Neutrophil (primary cell): ENCODE measurements at regions not wholly inside any gene's neighbourhood (a gene's known extent, or its start where the extent isn't known, plus 50 kb on each side); places are given as distances from the start of the nearest gene placed in this dataset.

Experiments used
- H3K27ac ChIP-seq: fragments of 200-600 bp; sonication (generic); 2 replicates; pipeline ENCODE4 v1.5.1; 2016; ENCODE audit warnings: mild to moderate bottlenecking, moderate library complexity
- H3K27me3 ChIP-seq: fragments of 200-600 bp; sonication (generic); 2 replicates; pipeline ENCODE4 v1.6.0; 2016; ENCODE audit warnings: mild to moderate bottlenecking
- H3K36me3 ChIP-seq: fragments of 200-600 bp; sonication (generic); 2 replicates; pipeline ENCODE4 v1.5.1; 2017
- H3K4me1 ChIP-seq, 2 experiments: fragments of 200-600 bp in 1 of 2; sonication (generic) in 1 of 2; 1 replicate in 1 of 2; 2 replicates in 1 of 2; pipeline versions ENCODE4 v1.5.1 to v1.6.1; 2013 to 2016; ENCODE audit warnings: low read depth in 1 of 2, low read length in 1 of 2, mild to moderate bottlenecking in 1 of 2, moderate library complexity in 1 of 2; ENCODE audit not compliant: control insufficient read depth in 1 of 2, insufficient read depth in 1 of 2
- H3K4me3 ChIP-seq, 2 experiments: fragments of 200-600 bp in 1 of 2; sonication (generic) in 1 of 2; 1 replicate in 1 of 2; 2 replicates in 1 of 2; pipeline ENCODE4 v1.5.1; 2013 to 2016; ENCODE audit warnings: low read depth in 1 of 2, low read length in 1 of 2, mild to moderate bottlenecking in 1 of 2, moderate library complexity in 1 of 2
- H3K9me3 ChIP-seq: fragments of 200-600 bp; sonication (generic); 2 replicates; pipeline ENCODE4 v1.5.1; 2016
- TF ChIP-seq, protein P1 (sequence below): fragments of 200-600 bp; sonication (generic); IDR thresholded peaks from 2 replicates; pipeline ENCODE4 v1.5.1; 2016; ENCODE audit warnings: antibody characterized with exemption

DNA sequence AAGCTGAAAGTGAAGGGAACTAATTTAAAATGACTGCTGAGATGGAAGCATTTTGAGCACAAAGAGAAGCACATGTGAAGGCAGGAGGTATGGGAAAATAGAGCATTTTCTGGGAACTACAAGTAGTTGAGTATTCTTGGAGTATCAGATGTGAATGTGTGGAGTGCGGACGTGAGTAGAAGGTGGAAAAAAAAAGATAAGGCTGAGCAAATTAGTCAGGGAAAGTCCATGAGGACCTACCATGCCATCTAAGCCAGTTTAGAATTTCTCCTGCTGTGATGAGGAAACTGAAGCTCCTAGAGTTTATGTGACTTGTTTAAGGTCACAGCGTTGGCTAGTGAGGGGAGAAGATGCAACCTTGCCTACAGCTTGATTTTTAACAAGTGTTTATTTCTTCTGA is 578.1 kb upstream of the MIR17HG start:
- TF ChIP-seq, protein P1, sequence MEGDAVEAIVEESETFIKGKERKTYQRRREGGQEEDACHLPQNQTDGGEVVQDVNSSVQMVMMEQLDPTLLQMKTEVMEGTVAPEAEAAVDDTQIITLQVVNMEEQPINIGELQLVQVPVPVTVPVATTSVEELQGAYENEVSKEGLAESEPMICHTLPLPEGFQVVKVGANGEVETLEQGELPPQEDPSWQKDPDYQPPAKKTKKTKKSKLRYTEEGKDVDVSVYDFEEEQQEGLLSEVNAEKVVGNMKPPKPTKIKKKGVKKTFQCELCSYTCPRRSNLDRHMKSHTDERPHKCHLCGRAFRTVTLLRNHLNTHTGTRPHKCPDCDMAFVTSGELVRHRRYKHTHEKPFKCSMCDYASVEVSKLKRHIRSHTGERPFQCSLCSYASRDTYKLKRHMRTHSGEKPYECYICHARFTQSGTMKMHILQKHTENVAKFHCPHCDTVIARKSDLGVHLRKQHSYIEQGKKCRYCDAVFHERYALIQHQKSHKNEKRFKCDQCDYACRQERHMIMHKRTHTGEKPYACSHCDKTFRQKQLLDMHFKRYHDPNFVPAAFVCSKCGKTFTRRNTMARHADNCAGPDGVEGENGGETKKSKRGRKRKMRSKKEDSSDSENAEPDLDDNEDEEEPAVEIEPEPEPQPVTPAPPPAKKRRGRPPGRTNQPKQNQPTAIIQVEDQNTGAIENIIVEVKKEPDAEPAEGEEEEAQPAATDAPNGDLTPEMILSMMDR, result no peak
- H3K4me3 ChIP-seq, result no peak overlapping the region
- H3K9me3 ChIP-seq, result no peaks in the 10 kb centered on the region
- H3K36me3 ChIP-seq, result no peaks in the 10 kb centered on the region
- no peaks in the 10 kb centered on the region for H3K4me1 ChIP-seq
- H3K27me3 ChIP-seq, result no peaks in the 10 kb centered on the region
- H3K27ac ChIP-seq, result no peak overlapping the region

DNA sequence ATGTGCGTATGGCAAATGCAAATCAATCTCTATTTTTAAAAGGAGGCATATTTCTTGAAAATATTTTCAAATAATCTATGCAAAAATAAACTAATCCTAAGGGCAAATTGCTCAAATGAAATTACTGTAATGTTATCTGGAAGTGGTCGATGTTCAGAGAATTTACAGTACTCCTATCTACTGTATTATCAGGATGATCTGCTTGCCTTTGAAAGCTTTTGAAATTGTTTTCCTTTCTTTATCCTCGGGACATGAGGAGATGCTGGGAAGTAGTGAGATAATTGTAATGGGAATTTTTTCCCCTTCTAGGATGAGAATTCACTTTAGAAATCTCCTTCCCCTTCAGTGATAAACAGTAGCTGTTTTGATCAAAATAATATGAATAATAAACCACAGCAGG is 577.2 kb upstream of the MIR17HG start:
- Histone ChIP-seq H3K36me3 (no peaks in the 10 kb centered on the region), H3K27ac (no peak overlapping the region), H3K4me1 (no peaks in the 10 kb centered on the region), H3K27me3 (no peaks in the 10 kb centered on the region), H3K4me3 (no peak overlapping the region), H3K9me3 (no peaks in the 10 kb centered on the region)
- TF ChIP-seq, protein P1, result no peak

DNA sequence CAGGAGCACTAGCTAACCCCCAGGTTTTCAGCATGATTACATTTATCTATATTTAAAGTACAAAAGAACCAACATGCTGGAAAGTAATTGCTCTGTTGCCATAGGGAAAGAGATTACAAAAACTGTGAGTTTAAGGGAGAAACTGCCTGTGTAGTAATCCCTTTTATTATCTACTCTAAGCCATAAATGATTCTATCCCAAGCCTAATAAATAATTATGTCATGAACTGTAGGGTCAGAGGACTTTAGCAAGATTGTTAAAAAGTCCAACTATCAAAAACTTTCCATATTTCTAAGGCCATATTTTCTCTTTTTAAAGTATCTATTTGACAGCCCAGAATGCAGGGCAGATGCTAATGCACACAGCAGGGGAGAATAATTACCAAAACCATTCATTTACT is 573.8 kb upstream of the MIR17HG start:
- Histone ChIP-seq H3K36me3 (no peaks in the 10 kb centered on the region), H3K27ac (no peak overlapping the region), H3K27me3 (no peaks in the 10 kb centered on the region), H3K4me1 (no peaks in the 10 kb centered on the region), H3K9me3 (no peaks in the 10 kb centered on the region), H3K4me3 (no peak overlapping the region)
- TF ChIP-seq, protein P1, result no peak

DNA sequence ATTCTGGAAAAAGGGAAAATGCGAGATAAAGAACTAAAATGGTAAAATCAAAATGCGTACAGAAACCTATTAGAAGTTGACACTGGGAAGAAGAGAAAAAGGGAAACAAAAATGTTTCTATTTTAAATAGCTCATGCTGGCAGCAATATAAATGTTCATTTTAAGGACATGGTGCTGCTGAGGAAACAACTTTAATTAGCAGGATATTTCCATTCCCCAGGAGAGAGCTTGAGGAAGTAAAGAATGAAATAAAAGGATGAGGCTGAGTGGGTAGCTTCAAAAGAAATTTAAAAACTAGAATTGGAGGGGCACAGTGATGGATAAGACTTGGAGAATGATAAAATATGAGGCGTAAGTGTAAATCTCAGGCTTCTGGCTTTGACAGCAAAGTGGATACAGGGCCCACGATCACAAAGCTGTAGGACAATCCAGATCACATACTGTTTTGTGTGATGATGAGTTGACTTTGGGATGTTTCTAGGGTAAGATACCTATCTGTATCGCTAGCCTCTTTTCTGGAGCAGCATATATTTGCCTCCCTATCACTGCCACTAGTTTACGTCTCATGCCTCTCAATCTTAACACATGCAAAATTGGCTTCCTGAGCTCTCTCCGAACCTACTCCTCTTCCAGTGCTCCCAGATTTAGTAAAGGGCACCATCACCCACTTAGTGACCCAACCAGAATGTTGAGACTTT is 571.3 kb upstream of the MIR17HG start:
- no peak overlapping the region for H3K27ac ChIP-seq
- H3K9me3 ChIP-seq, result no peaks in the 10 kb centered on the region
- H3K36me3 ChIP-seq, result no peaks in the 10 kb centered on the region
- H3K27me3 ChIP-seq, result no peaks in the 10 kb centered on the region
- TF ChIP-seq, protein P1, result no peak
- no peaks in the 10 kb centered on the region for H3K4me1 ChIP-seq
- H3K4me3 ChIP-seq, result no peak overlapping the region

DNA sequence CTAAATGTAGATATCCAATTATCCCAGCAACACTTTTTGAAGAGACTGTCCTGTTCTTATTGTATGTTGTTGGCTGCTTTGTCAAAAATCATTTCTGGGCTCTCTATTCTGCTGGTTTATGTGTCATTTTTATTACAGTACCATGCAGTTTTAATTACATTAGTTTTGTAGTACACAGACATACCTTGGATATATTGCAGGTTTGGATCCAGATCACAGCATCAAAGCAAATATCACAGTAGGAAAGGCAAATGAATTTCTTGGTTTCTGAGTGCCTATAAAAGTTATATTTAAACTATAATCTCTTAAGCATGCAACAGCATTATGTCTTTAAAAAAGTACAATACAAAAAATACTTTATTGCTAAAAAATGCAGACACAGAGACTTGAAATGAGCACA is 564.2 kb upstream of the MIR17HG start:
- Histone ChIP-seq H3K4me3 (no peak overlapping the region), H3K36me3 (no peaks in the 10 kb centered on the region), H3K4me1 (no peaks in the 10 kb centered on the region), H3K27ac (no peak overlapping the region), H3K9me3 (no peaks in the 10 kb centered on the region), H3K27me3 (no peaks in the 10 kb centered on the region)
- TF ChIP-seq, protein P1, result no peak

DNA sequence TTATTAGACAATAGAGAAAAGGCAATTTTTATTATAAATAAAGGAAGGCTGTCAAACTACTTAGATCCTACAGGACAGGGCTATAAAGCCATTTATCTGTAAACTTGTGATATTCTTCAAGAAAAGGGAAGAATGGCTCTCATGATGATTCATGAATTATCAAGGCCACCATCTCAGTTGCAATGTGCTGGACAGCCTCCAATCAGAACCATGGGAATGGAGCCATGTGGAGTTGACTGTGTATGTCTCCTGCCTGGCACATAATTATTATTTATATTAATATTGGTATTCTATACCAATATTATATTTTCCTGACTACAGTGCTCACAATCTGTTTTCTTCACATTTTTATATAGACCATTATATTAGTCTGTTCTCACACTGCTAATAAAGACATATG is 560.5 kb upstream of the MIR17HG start:
- no peaks in the 10 kb centered on the region for H3K9me3 ChIP-seq
- H3K4me3 ChIP-seq, result no peak overlapping the region
- no peak overlapping the region for H3K27ac ChIP-seq
- no peaks in the 10 kb centered on the region for H3K4me1 ChIP-seq
- H3K27me3 ChIP-seq, result no peaks in the 10 kb centered on the region
- H3K36me3 ChIP-seq, result no peaks in the 10 kb centered on the region
- TF ChIP-seq, protein P1, result no peak
